GM10248 (cell line): ENCODE measurements at regions not wholly inside any gene's neighbourhood (a gene's known extent, or its start where the extent isn't known, plus 50 kb on each side); places are given as distances from the start of the nearest gene placed in this dataset.
"Not testable (repeated sequence)": the region's sequence is repeated elsewhere in the genome, so short reads cannot be mapped to it uniquely, and the experiment has no call there.

Experiments
- CTCF ChIA-PET: fragments of 300-600 bp; sonication (Branson Sonifier 250); formaldehyde crosslinking; extraction: SDS; loops from one replicate; lab custom pipeline; 2021; ENCODE audit warnings: antibody characterized with exemption; lab: Yijun Ruan, JAX
- POLR2A ChIA-PET: fragments of 350-650 bp; sonication (Branson Sonifier 250); formaldehyde crosslinking; extraction: SDS; loops from one replicate; lab custom pipeline; 2020; ENCODE audit warnings: antibody characterized with exemption; lab: Yijun Ruan, JAX
- DNase-seq: peaks from one replicate; pipeline ENCODE4 v3.0.0; 2012; ENCODE audit errors: extremely low spot score
- CTCF ChIP-seq: IDR thresholded peaks from 2 replicates; pipeline ENCODE4 v1.5.1; 2012; ENCODE audit warnings: mild to moderate bottlenecking, low read depth; ENCODE audit errors: extremely low read depth, missing control alignments, control extremely low read depth

GRCh38 chr12:124377981-124378509 is 83.2 kb downstream of the RFLNA start:
- no peak for TF ChIP-seq CTCF
- DNase-seq, result no peak
- CTCF ChIA-PET, result interaction anchor here (2.3 kb wide), 1 partner anchor 10 kb away, joined by 6 read pairs; no protein-coding TSS in a partner anchor
- POLR2A ChIA-PET, result no interaction called here

GRCh38 chr12:124376435-124376834 is 81.5 kb downstream of the RFLNA start:
- ChIA-PET CTCF (interaction anchor here (1.4 kb wide), 1 partner anchor 14 kb away, joined by 3 read pairs; no protein-coding TSS in a partner anchor), POLR2A (no interaction called here)
- DNase-seq, result no peak
- TF ChIP-seq CTCF, result no peak

GRCh38 chr12:124375789-124376175 is 80.9 kb downstream of the RFLNA start:
- DNase-seq, result no peak
- ChIA-PET CTCF (no interaction called here), POLR2A (no interaction called here)
- TF ChIP-seq CTCF, result no peak

- DNase-seq, result no peak
- no peak for TF ChIP-seq CTCF
- CTCF ChIA-PET, result no interaction called here
- POLR2A ChIA-PET, result no interaction called here
Observed at GRCh38 chr12:124375141-124375788, 80.4 kb downstream of the RFLNA start.

DNA sequence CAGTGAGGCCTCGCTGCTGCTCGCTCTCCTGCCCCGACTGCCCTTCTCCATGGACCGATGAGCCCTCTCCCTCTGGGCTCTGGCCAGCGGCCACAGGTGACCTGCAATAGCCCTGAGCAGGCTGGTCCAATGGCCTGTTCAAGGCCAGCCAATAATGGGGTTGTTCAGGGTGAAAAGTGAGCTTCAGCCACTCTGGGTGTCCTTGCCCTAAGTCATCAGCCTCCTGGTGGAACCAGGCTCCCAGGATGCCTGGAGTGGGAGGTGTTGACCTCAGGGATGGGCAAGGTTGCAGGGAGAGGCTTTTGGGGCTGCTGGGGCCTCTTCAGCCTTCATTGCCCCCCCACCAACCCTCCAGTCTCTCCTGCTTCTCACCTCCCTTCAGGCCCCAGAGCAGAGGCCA is 79.7 kb downstream of the RFLNA start:
- CTCF ChIA-PET, result no interaction called here

GRCh38 chr12:124374147-124374546 is 79.3 kb downstream of the RFLNA start:
- POLR2A ChIA-PET, result no interaction called here
- CTCF ChIA-PET, result no interaction called here
- TF ChIP-seq CTCF, result no peak
- DNase-seq, result no peak

More for the DNA sequence above, 79.7 kb downstream of the RFLNA start:
- POLR2A ChIA-PET, result no interaction called here
- no peak for DNase-seq
- TF ChIP-seq CTCF, result no peak

GRCh38 chr12:124373701-124374100 is 78.8 kb downstream of the RFLNA start:
- DNase-seq, CTCF ChIA-PET, POLR2A ChIA-PET: not testable (repeated sequence)
